ENCODE measurements at regions not wholly inside any gene's neighbourhood (a gene's known extent, or its start where the extent isn't known, plus 50 kb on each side); places are given as distances from the start of the nearest gene placed in this dataset.
"Not testable (repeated sequence)": the region's sequence is repeated elsewhere in the genome, so short reads cannot be mapped to it uniquely, and the experiment has no call there.

- not testable (repeated sequence) for ATAC-seq
These were observed 62.8 kb downstream of the ARHGAP11B start for GRCh38 chr15:30688684-30689083.

GRCh38 chr15:30690153-30690552 lies 64.2 kb downstream of the ARHGAP11B start:
- not testable (repeated sequence) for ATAC-seq

GRCh38 chr15:30695811-30696210 lies 69.9 kb downstream of the ARHGAP11B start:
- ATAC-seq = not testable (repeated sequence)

- ATAC-seq = not testable (repeated sequence)
These were observed 70.7 kb downstream of the ARHGAP11B start for GRCh38 chr15:30696439-30697314.

- ATAC-seq = not testable (repeated sequence)
These were observed 71.4 kb downstream of the ARHGAP11B start for GRCh38 chr15:30697315-30697685.

- ATAC-seq = peak; percentile 69; the same call in 2 of the 3 replicates
These were observed 74.2 kb downstream of the ARHGAP11B start for GRCh38 chr15:30700006-30700597.

GRCh38 chr15:30707976-30708685 lies 82.2 kb downstream of the ARHGAP11B start:
- not testable (repeated sequence) for ATAC-seq

- ATAC-seq = not testable (repeated sequence)
These were observed 82.9 kb downstream of the ARHGAP11B start for GRCh38 chr15:30708809-30709208.

- ATAC-seq = not testable (repeated sequence)
These were observed 92.2 kb downstream of the ARHGAP11B start for GRCh38 chr15:30718038-30718643.

- ATAC-seq = not testable (repeated sequence)
These were observed 93.4 kb downstream of the ARHGAP11B start for GRCh38 chr15:30719363-30719762.

GRCh38 chr15:30720825-30721224 lies 94.9 kb downstream of the ARHGAP11B start:
- not testable (repeated sequence) for ATAC-seq

- ATAC-seq = not testable (repeated sequence)
These were observed 95.6 kb downstream of the ARHGAP11B start for GRCh38 chr15:30721529-30721928.

GRCh38 chr15:30723540-30724175 lies 97.7 kb downstream of the ARHGAP11B start:
- ATAC-seq = not testable (repeated sequence)

- ATAC-seq = not testable (repeated sequence)
These were observed 104.1 kb downstream of the ARHGAP11B start for GRCh38 chr15:30729880-30730590.

- ATAC-seq = not testable (repeated sequence)
These were observed 104.7 kb downstream of the ARHGAP11B start for GRCh38 chr15:30730633-30731032.

- not testable (repeated sequence) for ATAC-seq
These were observed 106.2 kb downstream of the ARHGAP11B start for GRCh38 chr15:30732100-30732499.

- not testable (repeated sequence) for ATAC-seq
These were observed 110.1 kb downstream of the ARHGAP11B start for GRCh38 chr15:30735884-30736564.

GRCh38 chr15:30742796-30743195 lies 116.9 kb downstream of the ARHGAP11B start:
- not testable (repeated sequence) for ATAC-seq

GRCh38 chr15:30749048-30749447 lies 123.1 kb downstream of the ARHGAP11B start:
- not testable (repeated sequence) for ATAC-seq

- peak; percentile 98 for ATAC-seq
These were observed 129.2 kb downstream of the ARHGAP11B start for GRCh38 chr15:30755036-30755687.
